ENCODE measurements at regions not wholly inside any gene's neighbourhood (a gene's known extent, or its start where the extent isn't known, plus 50 kb on each side); places are given as distances from the start of the nearest gene placed in this dataset.
A peak's percentile ranks its signal among the peaks of the same experiment; 100 is the strongest.

- 75 to 84% methylated on average over 4 of the region's 4 CpGs for WGBS, 2 donors
- no peak for DNase-seq
- no peak for TF ChIP-seq EP300 (IDR thresholded peaks at IDR 0.05)
- Histone ChIP-seq H3K27ac (peak overlapping the region in 1 of 4 donors; percentile 15), H3K4me3 (no peak overlapping the region), H3K36me3 (no peaks in the 10 kb centered on the region), H3K9me3 (no peaks in the 10 kb centered on the region), H3K27me3 (no peaks in the 10 kb centered on the region), H3K4me1 (peaks cover 0 to 18% (median 3%) of the 10 kb centered on the region in 4 donors)
- intact Hi-C loops (cut with DNase I) = no loop called here
Measured at GRCh38 chr17:63150994-63151464, 185.0 kb downstream of the TANC2 start.

GRCh38 chr17:63151941-63152523 is 186.0 kb downstream of the TANC2 start:
- Histone ChIP-seq H3K27me3 (no peaks in the 10 kb centered on the region), H3K27ac (no peak overlapping the region), H3K36me3 (no peaks in the 10 kb centered on the region), H3K4me1 (peaks cover 0 to 18% (median 3%) of the 10 kb centered on the region in 4 donors), H3K9me3 (no peaks in the 10 kb centered on the region), H3K4me3 (no peak overlapping the region)
- intact Hi-C loops (cut with DNase I) = no loop called here
- no peak for TF ChIP-seq CTCF (IDR thresholded peaks at IDR 0.05)
- TF ChIP-seq POLR2AphosphoS5 (IDR thresholded peaks at IDR 0.05) = no peak
- no peak for TF ChIP-seq POLR2A (IDR thresholded peaks at IDR 0.05)
- TF ChIP-seq EP300 (IDR thresholded peaks at IDR 0.05) = no peak
- WGBS, 2 donors = 65 to 66% methylated on average over 4 of the region's 4 CpGs
- no peak for DNase-seq

GRCh38 chr17:63153488-63153887 is 187.5 kb downstream of the TANC2 start:
- no peak overlapping the region for H3K4me3 ChIP-seq
- 83 to 89% methylated on average over 1 of the region's 1 CpG for WGBS, 2 donors
- peaks cover 0 to 18% (median 3%) of the 10 kb centered on the region in 4 donors for H3K4me1 ChIP-seq
- no peak for DNase-seq
- no peak overlapping the region for H3K27ac ChIP-seq
- intact Hi-C loops (cut with DNase I) = no loop called here
- no peaks in the 10 kb centered on the region for H3K9me3 ChIP-seq
- no peaks in the 10 kb centered on the region for H3K27me3 ChIP-seq
- no peaks in the 10 kb centered on the region for H3K36me3 ChIP-seq
- no peak for TF ChIP-seq CTCF (IDR thresholded peaks at IDR 0.05)

GRCh38 chr17:63154586-63155244 is 188.7 kb downstream of the TANC2 start:
- no peaks in the 10 kb centered on the region for H3K9me3 ChIP-seq
- peaks cover 0 to 18% (median 3%) of the 10 kb centered on the region in 4 donors for H3K4me1 ChIP-seq
- H3K4me3 ChIP-seq = no peak overlapping the region
- DNase-seq = no peak
- no peaks in the 10 kb centered on the region for H3K27me3 ChIP-seq
- WGBS, 2 donors = 92 to 96% methylated on average over 1 of the region's 1 CpG
- no peak overlapping the region for H3K27ac ChIP-seq
- intact Hi-C loops (cut with DNase I) = no loop called here
- no peaks in the 10 kb centered on the region for H3K36me3 ChIP-seq
- no peak for TF ChIP-seq CTCF (IDR thresholded peaks at IDR 0.05)
- TF ChIP-seq POLR2A (IDR thresholded peaks at IDR 0.05) = no peak
- TF ChIP-seq POLR2AphosphoS5 (IDR thresholded peaks at IDR 0.05) = no peak

GRCh38 chr17:63156986-63157385 is 191.0 kb downstream of the TANC2 start:
- no peaks in the 10 kb centered on the region for H3K9me3 ChIP-seq
- TF ChIP-seq CTCF (IDR thresholded peaks at IDR 0.05) = no peak
- no peak for TF ChIP-seq EP300 (IDR thresholded peaks at IDR 0.05)
- no peak for TF ChIP-seq POLR2AphosphoS5 (IDR thresholded peaks at IDR 0.05)
- TF ChIP-seq POLR2A (IDR thresholded peaks at IDR 0.05) = no peak
- no peak overlapping the region for H3K27ac ChIP-seq
- H3K36me3 ChIP-seq = no peaks in the 10 kb centered on the region
- no peaks in the 10 kb centered on the region for H3K27me3 ChIP-seq
- no peak overlapping the region for H3K4me3 ChIP-seq
- no peaks in the 10 kb centered on the region for H3K4me1 ChIP-seq
- DNase-seq = no peak
- WGBS, 2 donors = 82 to 92% methylated on average over 1 of the region's 1 CpG
- intact Hi-C loops (cut with DNase I) = no loop called here
